ENCODE measurements at regions not wholly inside any gene's neighbourhood (a gene's known extent, or its start where the extent isn't known, plus 50 kb on each side); places are given as distances from the start of the nearest gene placed in this dataset.

- Mint-ChIP-seq H3K4me3 (no peak overlapping the region), H3K27me3 (no peaks in the 10 kb centered on the region), H3K9me3 (ENCODE audit: low read depth) (no peaks in the 10 kb centered on the region), H3K4me1 (no peaks in the 10 kb centered on the region), H3K36me3 (ENCODE audit: low read depth) (no peaks in the 10 kb centered on the region), H3K27ac (no peak overlapping the region)
- no peak for DNase-seq
- intact Hi-C loops (cut with DNase I, micrococcal nuclease): no loop called here
- POLR2A ChIA-PET: no interaction called here
- ATAC-seq: no peak
- CTCF ChIA-PET: no interaction called here
Measured at GRCh38 chr11:11220786-11221185, 132.3 kb downstream of the CSNK2A3 start.

GRCh38 chr11:11218629-11218986 lies 134.4 kb downstream of the CSNK2A3 start:
- Mint-ChIP-seq H3K36me3 (ENCODE audit: low read depth) (no peaks in the 10 kb centered on the region), H3K9me3 (ENCODE audit: low read depth) (no peaks in the 10 kb centered on the region), H3K27ac (no peak overlapping the region), H3K4me1 (no peaks in the 10 kb centered on the region), H3K4me3 (no peak overlapping the region), H3K27me3 (peaks cover 2% of the 10 kb centered on the region)
- POLR2A ChIA-PET: no interaction called here
- intact Hi-C loops (cut with DNase I, micrococcal nuclease): no loop called here
- ATAC-seq: no peak
- CTCF ChIA-PET: interaction anchor here (0.6 to 1.9 kb wide), 2 partner anchors 62 to 191 kb away, joined by 4 read pairs; no protein-coding TSS in a partner anchor
- DNase-seq: no peak

GRCh38 chr11:11217929-11218628 lies 135.0 kb downstream of the CSNK2A3 start:
- Mint-ChIP-seq H3K4me3 (no peak overlapping the region), H3K4me1 (no peaks in the 10 kb centered on the region), H3K9me3 (ENCODE audit: low read depth) (no peaks in the 10 kb centered on the region), H3K27me3 (peaks cover 2% of the 10 kb centered on the region), H3K27ac (no peak overlapping the region), H3K36me3 (ENCODE audit: low read depth) (no peaks in the 10 kb centered on the region)
- ChIA-PET CTCF (interaction anchor here (0.6 to 1.9 kb wide), 2 partner anchors 61 to 190 kb away, joined by 4 read pairs; no protein-coding TSS in a partner anchor), POLR2A (no interaction called here)
- ATAC-seq: no peak
- DNase-seq: no peak
- intact Hi-C loops (cut with DNase I, micrococcal nuclease): no loop called here

GRCh38 chr11:11217289-11217928 lies 135.6 kb downstream of the CSNK2A3 start:
- Mint-ChIP-seq H3K27ac (no peak overlapping the region), H3K4me1 (no peaks in the 10 kb centered on the region), H3K36me3 (ENCODE audit: low read depth) (no peaks in the 10 kb centered on the region), H3K4me3 (no peak overlapping the region), H3K27me3 (peaks cover 2% of the 10 kb centered on the region), H3K9me3 (ENCODE audit: low read depth) (no peaks in the 10 kb centered on the region)
- ChIA-PET CTCF (no interaction called here), POLR2A (no interaction called here)
- DNase-seq (no peak), ATAC-seq (no peak)
- intact Hi-C loops (cut with DNase I, micrococcal nuclease): no loop called here

GRCh38 chr11:11215944-11216343 lies 137.1 kb downstream of the CSNK2A3 start:
- Mint-ChIP-seq H3K9me3 (ENCODE audit: low read depth) (no peaks in the 10 kb centered on the region), H3K4me3 (no peak overlapping the region), H3K36me3 (ENCODE audit: low read depth) (no peaks in the 10 kb centered on the region), H3K4me1 (no peaks in the 10 kb centered on the region), H3K27ac (no peak overlapping the region), H3K27me3 (peaks cover 2% of the 10 kb centered on the region)
- intact Hi-C loops (cut with DNase I, micrococcal nuclease): no loop called here
- ChIA-PET POLR2A (interaction anchor here (0.6 kb wide), 1 partner anchor 290 kb away, joined by 3 read pairs; no protein-coding TSS in a partner anchor), CTCF (no interaction called here)
- no peak for ATAC-seq
- DNase-seq: no peak

- no peak for DNase-seq
Measured at GRCh38 chr11:11215058-11215815, 137.8 kb downstream of the CSNK2A3 start.

GRCh38 chr11:11213117-11213516 lies 139.9 kb downstream of the CSNK2A3 start:
- ATAC-seq (no peak), DNase-seq (no peak)
- ChIA-PET POLR2A (no interaction called here), CTCF (interaction anchor here (2.4 kb wide), 1 partner anchor 176 kb away, joined by 7 read pairs; no protein-coding TSS in a partner anchor)
- Mint-ChIP-seq H3K27ac (no peak overlapping the region), H3K9me3 (ENCODE audit: low read depth) (no peaks in the 10 kb centered on the region), H3K27me3 (peaks cover 5% of the 10 kb centered on the region), H3K4me1 (no peaks in the 10 kb centered on the region), H3K4me3 (no peak overlapping the region), H3K36me3 (ENCODE audit: low read depth) (no peaks in the 10 kb centered on the region)
- intact Hi-C loops (cut with DNase I, micrococcal nuclease): no loop called here

More at GRCh38 chr11:11215058-11215815, 137.8 kb downstream of the CSNK2A3 start:
- H3K4me3 Mint-ChIP-seq: no peak overlapping the region
- H3K27me3 Mint-ChIP-seq: peaks cover 2% of the 10 kb centered on the region
- H3K36me3 Mint-ChIP-seq (ENCODE audit: low read depth): no peaks in the 10 kb centered on the region
- H3K27ac Mint-ChIP-seq: no peak overlapping the region
- POLR2A ChIA-PET: no interaction called here
- no peaks in the 10 kb centered on the region for H3K9me3 Mint-ChIP-seq (ENCODE audit: low read depth)
- ATAC-seq: no peak
- intact Hi-C loops (cut with DNase I, micrococcal nuclease): no loop called here
- CTCF ChIA-PET: interaction anchor here (0.5 to 1.0 kb wide), 2 partner anchors 189 to 192 kb away, joined by 3 read pairs; no protein-coding TSS in a partner anchor
- H3K4me1 Mint-ChIP-seq: no peaks in the 10 kb centered on the region

- Mint-ChIP-seq H3K4me3 (no peak overlapping the region), H3K4me1 (no peaks in the 10 kb centered on the region), H3K27ac (no peak overlapping the region), H3K9me3 (ENCODE audit: low read depth) (no peaks in the 10 kb centered on the region), H3K27me3 (peaks cover 5% of the 10 kb centered on the region), H3K36me3 (ENCODE audit: low read depth) (no peaks in the 10 kb centered on the region)
- CTCF ChIA-PET: interaction anchor here (1.4 to 2.4 kb wide), 2 partner anchors 174 to 184 kb away, joined by 4 to 7 read pairs; no protein-coding TSS in a partner anchor
- POLR2A ChIA-PET: no interaction called here
- intact Hi-C loops (cut with DNase I, micrococcal nuclease): no loop called here
- ATAC-seq: no peak
- DNase-seq: no peak
Measured at GRCh38 chr11:11211888-11212287, 141.2 kb downstream of the CSNK2A3 start.

GRCh38 chr11:11211186-11211585 lies 141.9 kb downstream of the CSNK2A3 start:
- no peak overlapping the region for H3K4me3 Mint-ChIP-seq
- ATAC-seq: no peak
- no peak overlapping the region for H3K27ac Mint-ChIP-seq
- H3K27me3 Mint-ChIP-seq: peaks cover 5% of the 10 kb centered on the region
- no peaks in the 10 kb centered on the region for H3K9me3 Mint-ChIP-seq (ENCODE audit: low read depth)
- no peak for DNase-seq
- CTCF ChIA-PET: interaction anchor here (2.4 kb wide), 1 partner anchor 174 kb away, joined by 7 read pairs; no protein-coding TSS in a partner anchor
- no peaks in the 10 kb centered on the region for H3K4me1 Mint-ChIP-seq
- POLR2A ChIA-PET: no interaction called here
- no peaks in the 10 kb centered on the region for H3K36me3 Mint-ChIP-seq (ENCODE audit: low read depth)
- intact Hi-C loops (cut with DNase I, micrococcal nuclease): no loop called here

GRCh38 chr11:11210446-11210845 lies 142.6 kb downstream of the CSNK2A3 start:
- no peak overlapping the region for H3K4me3 Mint-ChIP-seq
- CTCF ChIA-PET: no interaction called here

GRCh38 chr11:11209967-11210366 lies 143.1 kb downstream of the CSNK2A3 start:
- Mint-ChIP-seq H3K27ac (no peak overlapping the region), H3K9me3 (ENCODE audit: low read depth) (no peaks in the 10 kb centered on the region), H3K4me3 (no peak overlapping the region), H3K4me1 (no peaks in the 10 kb centered on the region), H3K36me3 (ENCODE audit: low read depth) (no peaks in the 10 kb centered on the region), H3K27me3 (peaks cover 5% of the 10 kb centered on the region)
- DNase-seq: no peak
- intact Hi-C loops (cut with DNase I, micrococcal nuclease): no loop called here
- ATAC-seq: no peak
- POLR2A ChIA-PET: no interaction called here
- CTCF ChIA-PET: no interaction called here

More at GRCh38 chr11:11210446-11210845, 142.6 kb downstream of the CSNK2A3 start:
- Mint-ChIP-seq H3K27ac (no peak overlapping the region), H3K4me1 (no peaks in the 10 kb centered on the region), H3K36me3 (ENCODE audit: low read depth) (no peaks in the 10 kb centered on the region), H3K27me3 (peaks cover 5% of the 10 kb centered on the region), H3K9me3 (ENCODE audit: low read depth) (no peaks in the 10 kb centered on the region)
- POLR2A ChIA-PET: no interaction called here
- no peak for DNase-seq
- intact Hi-C loops (cut with DNase I, micrococcal nuclease): no loop called here
- ATAC-seq: no peak
